Liver (tissue), 8 donors: ENCODE measurements at regions not wholly inside any gene's neighbourhood (a gene's known extent, or its start where the extent isn't known, plus 50 kb on each side); places are given as distances from the start of the nearest gene placed in this dataset.
"Not testable (repeated sequence)": the region's sequence is repeated elsewhere in the genome, so short reads cannot be mapped to it uniquely, and the experiment has no call there.

Experiments
- DNase-seq: peaks from one replicate; pipeline ENCODE4 v3.0.0-alpha.2; 2017; ENCODE audit warnings: low spot score
- H3K27ac ChIP-seq, 2 donors: one replicate each; pipeline ENCODE4 v1.7.0; 2013; ENCODE audit warnings: inconsistent platforms in 2 of 2, low read length in 2 of 2, control low read depth in 1 of 2, low read depth in 1 of 2, mild to moderate bottlenecking in 1 of 2
- H3K27me3 ChIP-seq, 4 donors: one replicate each; pipeline versions ENCODE4 v1.6.1 to v1.7.0; 2013; ENCODE audit warnings: low read length in 3 of 4, inconsistent platforms in 1 of 4, mild to moderate bottlenecking in 1 of 4, moderate library complexity in 1 of 4; ENCODE audit not compliant: control insufficient read depth in 4 of 4, insufficient read depth in 4 of 4
- H3K36me3 ChIP-seq, 4 donors: one replicate each; pipeline versions ENCODE4 v1.6.1 to v1.7.0; 2013; ENCODE audit warnings: low read length in 3 of 4, mild to moderate bottlenecking in 3 of 4, low read depth in 1 of 4, moderate library complexity in 1 of 4; ENCODE audit not compliant: control insufficient read depth in 4 of 4, insufficient read depth in 3 of 4
- H3K4me1 ChIP-seq, 4 donors: one replicate each; pipeline versions ENCODE4 v1.6.1 to v1.7.0; 2013; ENCODE audit warnings: low read length in 3 of 4, mild to moderate bottlenecking in 3 of 4, moderate library complexity in 1 of 4; ENCODE audit not compliant: control insufficient read depth in 4 of 4, insufficient read depth in 4 of 4
- H3K4me3 ChIP-seq, 3 donors: one replicate each; pipeline versions ENCODE4 v1.6.1 to v1.7.0; 2013; ENCODE audit warnings: low read length in 3 of 3, control low read depth in 1 of 3, low read depth in 1 of 3, mild to moderate bottlenecking in 1 of 3
- H3K9ac ChIP-seq, 2 donors: one replicate each; pipeline ENCODE4 v1.7.0; 2013; ENCODE audit warnings: low read length in 2 of 2, mild to moderate bottlenecking in 2 of 2, moderate library complexity in 2 of 2, control low read depth in 1 of 2, low read depth in 1 of 2
- H3K9me3 ChIP-seq, 4 donors: one replicate each; pipeline versions ENCODE4 v1.6.1 to v1.7.0; 2013; ENCODE audit warnings: low read length in 3 of 4; ENCODE audit not compliant: control insufficient read depth in 4 of 4
- ATF3 ChIP-seq: IDR thresholded peaks from 2 replicates; pipeline ENCODE4 v1.6.1; 2016; ENCODE audit warnings: antibody characterized with exemption
- CTCF ChIP-seq: fragments of 150-350 bp; IDR thresholded peaks from 2 replicates; pipeline ENCODE4 v1.5.1; 2017; ENCODE audit warnings: improper control_type of control experiment, low read depth, low read length; ENCODE audit not compliant: missing input control
- EGR1 ChIP-seq, 2 donors: IDR thresholded peaks; 2 replicates each; pipeline ENCODE4 v1.6.1; 2016 to 2018; ENCODE audit warnings: antibody characterized with exemption in 2 of 2, low read depth in 2 of 2
- FOXA1 ChIP-seq: IDR thresholded peaks from 2 replicates; pipeline ENCODE4 v1.6.1; 2016; ENCODE audit warnings: antibody characterized with exemption
- FOXA2 ChIP-seq: IDR thresholded peaks from 2 replicates; pipeline ENCODE4 v1.6.1; 2016; ENCODE audit warnings: antibody characterized with exemption
- GABPA ChIP-seq, 2 donors: IDR thresholded peaks in 1 of 2; conservative IDR thresholded peaks in 1 of 2; 2 replicates each; pipeline ENCODE4 v1.6.1; 2016; ENCODE audit warnings: antibody characterized with exemption in 2 of 2, mild to moderate bottlenecking in 1 of 2, moderate library complexity in 1 of 2
- HNF4A ChIP-seq, 2 donors: conservative IDR thresholded peaks; 2 replicates each; pipeline ENCODE4 v1.6.1; 2016; ENCODE audit warnings: antibody characterized with exemption in 2 of 2, mild to moderate bottlenecking in 2 of 2
- JUND ChIP-seq, 2 donors: IDR thresholded peaks; 2 replicates each; pipeline ENCODE4 v1.6.1; 2016; ENCODE audit warnings: antibody characterized with exemption in 2 of 2
- NR2F2 ChIP-seq: IDR thresholded peaks from 2 replicates; pipeline ENCODE4 v1.6.1; 2016; ENCODE audit warnings: antibody characterized with exemption
- RAD21 ChIP-seq, 2 donors: IDR thresholded peaks; 2 replicates each; pipeline ENCODE4 v1.6.1; 2016; ENCODE audit warnings: antibody characterized with exemption in 2 of 2, mild to moderate bottlenecking in 2 of 2
- REST ChIP-seq: IDR thresholded peaks from 2 replicates; pipeline ENCODE4 v1.6.1; 2016; ENCODE audit warnings: antibody characterized with exemption, mild to moderate bottlenecking
- RXRA ChIP-seq, 2 donors: IDR thresholded peaks; 2 replicates each; pipeline ENCODE4 v1.6.1; 2017 to 2018; ENCODE audit warnings: antibody characterized with exemption in 2 of 2, mild to moderate bottlenecking in 1 of 2
- SP1 ChIP-seq: IDR thresholded peaks from 2 replicates; pipeline ENCODE4 v1.6.1; 2018; ENCODE audit warnings: antibody characterized with exemption, mild to moderate bottlenecking
- TAF1 ChIP-seq: conservative IDR thresholded peaks from 2 replicates; pipeline ENCODE4 v1.6.1; 2016; ENCODE audit warnings: antibody characterized with exemption, mild to moderate bottlenecking
- WGBS: extraction: QIAGEN DNeasy Blood & Tissue Kit; methylation state at CpG from one replicate; pipeline ENCODE4 v1.1.7; 2013; 5-methylcytosine and 5-hydroxymethylcytosine counted together
- TF ChIP-seq, protein P1 (sequence below): IDR thresholded peaks from 2 replicates; pipeline ENCODE4 v1.6.1; 2016; ENCODE audit warnings: antibody characterized with exemption
- TF ChIP-seq, protein P2 (sequence below): IDR thresholded peaks from 2 replicates; pipeline ENCODE4 v1.6.1; 2016; ENCODE audit warnings: antibody characterized with exemption
- donor health status: healthy.
- donor health status: healthy.
- donor health status: healthy.
- donor health status: healthy.
- donor health status: healthy.

GRCh38 chr2:192615105-192615504 is 420.4 kb upstream of the TMEFF2 start (continued):
- TF ChIP-seq CTCF (no peak), RXRA (IDR thresholded peaks at IDR 0.05) (no peak)
- TF ChIP-seq, protein P1, sequence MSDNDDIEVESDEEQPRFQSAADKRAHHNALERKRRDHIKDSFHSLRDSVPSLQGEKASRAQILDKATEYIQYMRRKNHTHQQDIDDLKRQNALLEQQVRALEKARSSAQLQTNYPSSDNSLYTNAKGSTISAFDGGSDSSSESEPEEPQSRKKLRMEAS: no peak

DNA sequence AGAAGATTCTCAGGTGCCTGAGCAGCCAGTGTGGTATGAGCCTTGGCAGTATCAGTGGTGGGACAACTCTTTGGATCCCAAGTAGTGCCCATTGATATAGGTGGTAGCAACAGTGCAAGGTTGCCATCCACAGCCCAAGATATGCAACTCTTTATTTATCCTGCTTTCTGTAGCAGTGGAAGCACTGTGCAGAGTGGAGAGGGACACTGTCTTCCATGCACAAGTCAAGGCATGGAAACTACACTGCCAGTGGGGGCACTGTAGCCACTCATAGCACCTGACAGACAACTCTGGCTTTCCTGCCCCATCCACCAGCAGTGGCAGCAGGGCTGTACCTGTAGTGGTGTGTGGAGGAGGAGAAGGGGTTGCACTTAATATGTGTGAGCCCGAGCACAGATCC is 409.6 kb upstream of the TMEFF2 start:
- Histone ChIP-seq H3K4me3 (no peak overlapping the region), H3K9ac (no peak overlapping the region), H3K27me3 (no peaks in the 10 kb centered on the region), H3K9me3 (no peaks in the 10 kb centered on the region), H3K27ac (no peak overlapping the region), H3K4me1 (no peaks in the 10 kb centered on the region), H3K36me3 (no peaks in the 10 kb centered on the region)
- WGBS: 91% methylated on average over 1 of the region's 1 CpG
- no peak for TF ChIP-seq FOXA2
- peak in 1 of 2 donors; percentile 15 for TF ChIP-seq RAD21 (IDR thresholded peaks at IDR 0.05)
- DNase-seq: no peak

DNA sequence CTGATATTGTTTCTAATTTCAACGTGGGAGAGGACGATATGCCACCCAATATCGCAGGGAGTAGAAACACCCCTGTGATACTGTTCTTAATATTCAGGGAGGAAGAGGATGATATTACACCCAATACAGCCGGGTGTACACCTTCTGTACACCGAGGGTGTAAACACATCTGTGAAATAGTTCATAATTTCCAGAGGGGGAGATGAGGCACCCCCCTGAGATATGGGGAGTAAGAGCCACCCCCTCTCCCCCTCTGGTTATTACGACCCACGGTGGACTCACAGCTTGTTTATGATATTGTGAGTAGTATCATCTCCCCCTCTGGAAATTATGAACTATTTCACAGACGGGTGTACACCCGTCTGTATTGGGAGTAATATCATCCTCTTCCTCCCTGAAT is 403.9 kb upstream of the TMEFF2 start:
- 86% methylated on average over 9 of the region's 9 CpGs for WGBS
- not testable (repeated sequence) for H3K9ac ChIP-seq

DNA sequence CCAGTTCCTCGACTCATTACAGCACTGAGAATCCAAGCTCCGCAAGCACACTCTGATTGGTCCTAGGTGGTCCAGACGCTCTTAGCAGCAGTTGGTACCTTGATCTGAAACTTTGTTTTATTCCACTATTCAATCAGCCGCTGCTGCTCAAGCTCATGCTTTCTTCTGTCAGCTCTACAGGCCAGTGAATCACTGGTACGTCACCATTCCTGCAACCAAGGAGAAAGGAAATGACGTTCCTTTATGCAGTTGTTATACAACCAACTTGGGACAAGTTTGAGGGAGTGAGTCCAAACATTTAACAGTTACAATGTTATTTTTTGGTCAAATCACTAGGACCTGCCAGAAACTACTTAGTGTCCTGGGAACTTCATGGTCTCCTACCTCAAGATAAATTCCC is 398.8 kb upstream of the TMEFF2 start:
- WGBS: 90% methylated on average over 6 of the region's 6 CpGs
- Histone ChIP-seq H3K4me3 (no peak overlapping the region), H3K27me3 (no peaks in the 10 kb centered on the region), H3K9ac (no peak overlapping the region), H3K36me3 (no peaks in the 10 kb centered on the region), H3K4me1 (no peaks in the 10 kb centered on the region), H3K27ac (no peak overlapping the region), H3K9me3 (no peaks in the 10 kb centered on the region)
- DNase-seq: no peak
- no peak for TF ChIP-seq ATF3
- TF ChIP-seq SP1: no peak
- TF ChIP-seq TAF1: no peak
- no peak for TF ChIP-seq CTCF
- TF ChIP-seq RAD21 (IDR thresholded peaks at IDR 0.05): no peak
- no peak for TF ChIP-seq FOXA1
- no peak for TF ChIP-seq REST
- TF ChIP-seq HNF4A (conservative IDR thresholded peaks at IDR 0.05): no peak
- no peak for TF ChIP-seq EGR1 (IDR thresholded peaks at IDR 0.05; ENCODE audit: low read depth in 2 of 2)
- TF ChIP-seq GABPA (IDR thresholded peaks at IDR 0.05 in 1 of 2, conservative IDR thresholded peaks at IDR 0.05 in 1 of 2): no peak
- TF ChIP-seq, protein P2, sequence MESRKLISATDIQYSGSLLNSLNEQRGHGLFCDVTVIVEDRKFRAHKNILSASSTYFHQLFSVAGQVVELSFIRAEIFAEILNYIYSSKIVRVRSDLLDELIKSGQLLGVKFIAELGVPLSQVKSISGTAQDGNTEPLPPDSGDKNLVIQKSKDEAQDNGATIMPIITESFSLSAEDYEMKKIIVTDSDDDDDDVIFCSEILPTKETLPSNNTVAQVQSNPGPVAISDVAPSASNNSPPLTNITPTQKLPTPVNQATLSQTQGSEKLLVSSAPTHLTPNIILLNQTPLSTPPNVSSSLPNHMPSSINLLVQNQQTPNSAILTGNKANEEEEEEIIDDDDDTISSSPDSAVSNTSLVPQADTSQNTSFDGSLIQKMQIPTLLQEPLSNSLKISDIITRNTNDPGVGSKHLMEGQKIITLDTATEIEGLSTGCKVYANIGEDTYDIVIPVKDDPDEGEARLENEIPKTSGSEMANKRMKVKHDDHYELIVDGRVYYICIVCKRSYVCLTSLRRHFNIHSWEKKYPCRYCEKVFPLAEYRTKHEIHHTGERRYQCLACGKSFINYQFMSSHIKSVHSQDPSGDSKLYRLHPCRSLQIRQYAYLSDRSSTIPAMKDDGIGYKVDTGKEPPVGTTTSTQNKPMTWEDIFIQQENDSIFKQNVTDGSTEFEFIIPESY: no peak
- TF ChIP-seq JUND (IDR thresholded peaks at IDR 0.05): no peak
- TF ChIP-seq, protein P1: no peak
- no peak for TF ChIP-seq NR2F2
- no peak for TF ChIP-seq FOXA2

More for the DNA sequence above, 403.9 kb upstream of the TMEFF2 start:
- not testable (repeated sequence) for H3K27me3 ChIP-seq, H3K36me3 ChIP-seq, H3K9me3 ChIP-seq, H3K27ac ChIP-seq, H3K4me3 ChIP-seq, H3K4me1 ChIP-seq, DNase-seq
